NCI-H187 (cell line): ENCODE measurements at regions not wholly inside any gene's neighbourhood (a gene's known extent, or its start where the extent isn't known, plus 50 kb on each side); places are given as distances from the start of the nearest gene placed in this dataset.

Experiments used
- DNase-seq, 2 experiments: peaks; one replicate each; lab custom pipeline; 2025; lab: John Stamatoyannopoulos, UW

- no peak for DNase-seq
These were observed 146.3 kb upstream of the EEPD1 start for GRCh38 chr7:36006636-36007229.

GRCh38 chr7:36010656-36011587 lies 142.1 kb upstream of the EEPD1 start:
- DNase-seq: no peak

- DNase-seq: no peak
These were observed 141.5 kb upstream of the EEPD1 start for GRCh38 chr7:36011588-36011965.

GRCh38 chr7:36013246-36014014 lies 139.6 kb upstream of the EEPD1 start:
- DNase-seq: no peak

- no peak for DNase-seq
These were observed 138.1 kb upstream of the EEPD1 start for GRCh38 chr7:36014961-36015360.

GRCh38 chr7:36015733-36016132 lies 137.3 kb upstream of the EEPD1 start:
- DNase-seq: no peak

- DNase-seq: no peak
These were observed 136.4 kb upstream of the EEPD1 start for GRCh38 chr7:36016648-36017047.

GRCh38 chr7:36017111-36017510 lies 135.9 kb upstream of the EEPD1 start:
- no peak for DNase-seq

GRCh38 chr7:36018816-36019484 lies 134.1 kb upstream of the EEPD1 start:
- DNase-seq: no peak

- no peak for DNase-seq
These were observed 133.5 kb upstream of the EEPD1 start for GRCh38 chr7:36019538-36019937.

- DNase-seq: no peak
These were observed 133.1 kb upstream of the EEPD1 start for GRCh38 chr7:36019980-36020379.

- no peak for DNase-seq
These were observed 131.7 kb upstream of the EEPD1 start for GRCh38 chr7:36021367-36021766.

- no peak for DNase-seq
These were observed 131.0 kb upstream of the EEPD1 start for GRCh38 chr7:36021917-36022550.

GRCh38 chr7:36023033-36023560 lies 130.0 kb upstream of the EEPD1 start:
- DNase-seq: no peak

GRCh38 chr7:36025190-36025589 lies 127.9 kb upstream of the EEPD1 start:
- no peak for DNase-seq

GRCh38 chr7:36029311-36029710 lies 123.7 kb upstream of the EEPD1 start:
- DNase-seq: no peak

- no peak for DNase-seq
These were observed 123.1 kb upstream of the EEPD1 start for GRCh38 chr7:36029853-36030515.

GRCh38 chr7:36032361-36032818 lies 120.7 kb upstream of the EEPD1 start:
- no peak for DNase-seq

GRCh38 chr7:36034020-36034419 lies 119.0 kb upstream of the EEPD1 start:
- no peak for DNase-seq

- no peak for DNase-seq
These were observed 117.9 kb upstream of the EEPD1 start for GRCh38 chr7:36035186-36035585.

- DNase-seq: no peak
These were observed 116.5 kb upstream of the EEPD1 start for GRCh38 chr7:36036590-36036989.
